MG63 (cell line): ENCODE measurements at regions not wholly inside any gene's neighbourhood (a gene's known extent, or its start where the extent isn't known, plus 50 kb on each side); places are given as distances from the start of the nearest gene placed in this dataset.
A peak's percentile ranks its signal among the peaks of the same experiment; 100 is the strongest.
"Not testable (repeated sequence)": the region's sequence is repeated elsewhere in the genome, so short reads cannot be mapped to it uniquely, and the experiment has no call there.

Source experiments
- DNase-seq: peaks from one replicate; pipeline ENCODE4 v3.0.0-alpha.2; 2020
- H3K27me3 ChIP-seq: fragments of 250-450 bp; sonication (Bioruptor Pico); 2 replicates; pipeline ENCODE4 v1.5.1; 2020; ENCODE audit warnings: mild to moderate bottlenecking, moderate library complexity
- H3K36me3 ChIP-seq: fragments of 250-450 bp; sonication (Bioruptor Pico); 2 replicates; pipeline ENCODE4 v1.5.1; 2020; ENCODE audit warnings: mild to moderate bottlenecking, moderate library complexity
- H3K4me3 ChIP-seq: fragments of 250-450 bp; sonication (Bioruptor Pico); 2 replicates; pipeline ENCODE4 v1.5.1; 2020; ENCODE audit warnings: mild to moderate bottlenecking, moderate library complexity
- H3K9me3 ChIP-seq: fragments of 250-450 bp; sonication (Bioruptor Pico); 2 replicates; pipeline ENCODE4 v1.5.1; 2020; ENCODE audit warnings: mild to moderate bottlenecking, moderate library complexity

DNA sequence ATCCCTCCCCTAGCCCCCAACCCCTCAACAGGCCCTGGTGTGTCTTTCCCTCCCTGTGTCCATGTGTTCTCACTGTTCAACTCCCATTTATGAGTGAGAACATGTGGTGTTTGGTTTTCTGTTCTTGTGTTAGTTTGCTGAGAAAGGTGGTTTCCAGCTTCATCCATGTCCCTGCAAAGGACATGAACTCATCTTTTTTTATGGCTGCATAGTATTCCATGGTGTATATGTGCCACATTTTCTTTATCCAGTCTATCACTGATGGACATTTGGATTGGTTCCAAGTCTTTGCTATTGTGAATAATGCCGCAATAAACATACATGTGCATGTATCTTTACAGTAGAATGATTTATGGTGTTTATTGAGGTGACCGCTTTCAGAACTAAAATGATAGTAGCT, 607.1 kb upstream of the SOX9 start:
- not testable (repeated sequence) for H3K4me3 ChIP-seq, DNase-seq, H3K36me3 ChIP-seq, H3K27me3 ChIP-seq, H3K9me3 ChIP-seq

DNA sequence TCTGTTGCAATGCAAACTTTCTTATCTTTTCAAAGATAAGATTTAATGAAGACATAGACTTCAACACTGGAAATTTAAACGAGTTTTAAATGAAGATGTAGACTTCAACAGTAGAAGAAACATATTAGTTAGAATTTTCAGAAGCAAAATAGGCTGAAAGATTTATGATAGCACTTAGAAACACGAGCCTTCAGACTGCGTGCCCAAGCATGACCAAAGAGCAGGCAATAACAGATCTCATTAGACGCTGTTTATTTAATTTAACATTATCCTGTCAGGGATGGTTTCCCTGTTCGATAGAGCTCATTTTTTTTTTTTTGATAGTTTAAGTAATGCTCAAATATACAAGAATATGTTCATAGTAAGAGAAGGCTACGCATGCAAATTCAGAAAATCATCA, 604.7 kb upstream of the SOX9 start:
- no peaks in the 10 kb centered on the region for H3K36me3 ChIP-seq
- H3K9me3 ChIP-seq, result no peaks in the 10 kb centered on the region
- DNase-seq, result no peak
- no peaks in the 10 kb centered on the region for H3K27me3 ChIP-seq
- no peak overlapping the region for H3K4me3 ChIP-seq

DNA sequence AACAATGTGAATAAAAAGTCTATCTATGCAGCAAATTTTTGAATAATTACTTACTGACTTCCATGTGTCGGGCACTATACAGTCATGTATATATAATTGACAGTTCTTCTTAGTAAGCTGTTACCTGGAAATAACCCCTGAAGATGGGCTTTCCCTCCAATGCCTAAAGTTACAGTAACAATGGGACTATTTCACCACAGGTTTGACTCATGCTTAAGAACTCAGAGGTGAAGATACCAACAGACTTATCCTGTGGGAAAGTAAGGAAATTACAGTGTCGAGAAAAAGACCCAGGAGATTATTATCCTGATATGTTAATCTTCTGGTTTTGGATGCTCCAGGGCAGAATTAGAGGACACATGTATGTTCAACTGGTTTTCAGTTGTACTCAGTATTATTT, 601.5 kb upstream of the SOX9 start:
- Histone ChIP-seq H3K36me3 (no peaks in the 10 kb centered on the region), H3K9me3 (no peaks in the 10 kb centered on the region), H3K27me3 (peaks cover 2% of the 10 kb centered on the region; the same call in 1 of the 2 replicates), H3K4me3 (no peak overlapping the region)
- DNase-seq, result no peak

DNA sequence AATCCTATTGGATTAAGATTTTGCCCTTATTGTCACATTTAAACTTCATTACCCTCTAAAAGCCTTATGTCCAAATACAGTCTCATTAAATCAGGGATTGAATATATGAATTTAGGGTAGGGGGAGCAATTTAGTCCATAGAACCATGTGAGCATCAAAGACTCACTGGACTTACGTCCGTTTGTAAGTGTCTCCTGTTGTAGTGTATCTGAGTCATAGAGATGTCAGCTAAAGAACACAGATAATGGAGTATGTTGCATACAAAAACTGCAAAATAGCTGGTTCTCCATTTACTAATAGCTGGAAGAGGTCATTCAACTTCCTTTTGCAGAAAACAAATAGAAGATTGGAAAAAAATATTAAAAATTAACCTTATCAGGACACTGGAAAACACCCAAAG, 599.1 kb upstream of the SOX9 start:
- DNase-seq, result no peak
- no peaks in the 10 kb centered on the region for H3K9me3 ChIP-seq
- H3K27me3 ChIP-seq, result peaks cover 2% of the 10 kb centered on the region; the same call in 1 of the 2 replicates
- no peaks in the 10 kb centered on the region for H3K36me3 ChIP-seq
- H3K4me3 ChIP-seq, result no peak overlapping the region

DNA sequence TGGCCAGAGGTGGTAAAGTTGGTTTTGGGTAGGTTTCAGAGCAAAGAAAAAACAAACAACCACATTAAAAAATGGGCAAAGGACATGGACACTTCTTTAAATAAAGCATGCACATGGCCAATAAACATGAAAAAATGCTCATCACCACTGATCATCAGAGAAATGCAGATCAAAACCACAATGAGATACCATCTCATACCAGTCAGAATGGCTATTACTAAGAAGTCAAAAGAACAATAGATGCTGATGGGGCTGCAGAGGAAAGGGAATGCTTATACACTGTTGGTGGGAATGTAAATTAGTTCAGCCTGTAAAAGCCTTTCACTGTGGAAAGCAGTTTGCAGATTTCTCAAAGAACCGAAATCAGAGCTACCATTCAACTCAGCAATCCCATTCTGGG, 598.4 kb upstream of the SOX9 start:
- no peak for DNase-seq
- no peaks in the 10 kb centered on the region for H3K9me3 ChIP-seq
- no peak overlapping the region for H3K4me3 ChIP-seq
- peaks cover 2% of the 10 kb centered on the region; the same call in 1 of the 2 replicates for H3K27me3 ChIP-seq
- H3K36me3 ChIP-seq, result no peaks in the 10 kb centered on the region

DNA sequence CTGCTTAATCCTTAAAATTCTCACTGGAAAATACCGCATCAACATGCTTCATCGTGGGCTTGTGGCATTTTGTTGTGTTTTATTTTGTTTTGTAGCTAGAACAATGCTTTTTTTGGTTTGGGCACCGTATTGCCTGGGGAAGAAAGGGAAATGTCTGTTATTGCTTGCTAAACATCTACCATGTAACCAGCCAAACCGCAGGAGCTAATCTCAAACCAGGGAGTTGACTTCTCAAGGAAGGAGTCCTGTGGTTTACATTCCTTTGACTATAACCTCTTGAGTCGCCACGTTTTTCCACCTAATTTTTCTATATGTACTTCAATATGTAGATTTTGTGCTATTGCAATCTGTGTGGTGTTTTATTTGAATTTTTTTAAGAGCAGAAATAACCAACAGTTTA, 593.5 kb upstream of the SOX9 start:
- H3K27me3 ChIP-seq, result peaks cover 14% of the 10 kb centered on the region
- peak; percentile 19 for DNase-seq
- no peaks in the 10 kb centered on the region for H3K9me3 ChIP-seq
- no peaks in the 10 kb centered on the region for H3K36me3 ChIP-seq
- H3K4me3 ChIP-seq, result no peak overlapping the region

DNA sequence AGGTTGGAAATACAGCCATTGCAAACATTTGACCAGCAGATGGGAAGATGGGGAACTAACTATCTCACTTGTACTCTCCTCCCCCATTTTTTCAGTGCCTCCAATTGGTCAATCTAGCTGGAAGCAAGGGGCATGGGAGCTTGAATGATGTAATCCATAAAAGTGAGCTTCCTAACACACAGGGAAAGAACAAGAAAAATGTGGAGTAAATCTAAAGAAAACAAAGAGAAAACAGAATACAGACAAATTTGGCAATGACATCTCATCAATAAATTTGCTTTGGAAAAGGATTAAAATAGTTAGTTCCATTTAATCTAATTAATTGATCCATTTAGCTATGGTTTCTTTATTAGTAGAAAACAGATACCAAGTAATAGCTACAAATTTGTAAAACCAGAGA, 592.6 kb upstream of the SOX9 start:
- H3K4me3 ChIP-seq, result no peak overlapping the region
- DNase-seq, result no peak
- H3K9me3 ChIP-seq, result no peaks in the 10 kb centered on the region
- no peaks in the 10 kb centered on the region for H3K36me3 ChIP-seq
- H3K27me3 ChIP-seq, result peaks cover 12% of the 10 kb centered on the region

DNA sequence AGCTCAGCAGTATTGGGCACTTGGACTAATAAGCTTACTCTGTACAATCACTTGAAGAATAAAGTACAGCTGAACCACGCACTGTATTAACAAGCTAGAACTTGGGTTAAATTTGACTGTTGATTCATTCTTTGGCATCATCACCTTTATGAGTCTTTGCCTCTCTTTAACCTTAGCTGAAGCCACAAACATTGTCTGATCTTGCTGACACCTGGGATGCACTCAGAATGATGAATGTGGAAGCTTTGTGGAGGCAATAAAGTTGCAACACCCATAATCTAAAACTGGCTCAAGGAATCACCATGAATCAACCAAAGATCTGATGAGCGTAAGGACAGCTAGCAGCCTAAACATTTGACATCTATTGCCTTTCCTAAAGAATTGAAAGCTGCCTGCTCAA, 590.6 kb upstream of the SOX9 start:
- no peak for DNase-seq
- H3K36me3 ChIP-seq, result no peaks in the 10 kb centered on the region
- no peak overlapping the region for H3K4me3 ChIP-seq
- H3K9me3 ChIP-seq, result no peaks in the 10 kb centered on the region
- peaks cover 12% of the 10 kb centered on the region for H3K27me3 ChIP-seq

DNA sequence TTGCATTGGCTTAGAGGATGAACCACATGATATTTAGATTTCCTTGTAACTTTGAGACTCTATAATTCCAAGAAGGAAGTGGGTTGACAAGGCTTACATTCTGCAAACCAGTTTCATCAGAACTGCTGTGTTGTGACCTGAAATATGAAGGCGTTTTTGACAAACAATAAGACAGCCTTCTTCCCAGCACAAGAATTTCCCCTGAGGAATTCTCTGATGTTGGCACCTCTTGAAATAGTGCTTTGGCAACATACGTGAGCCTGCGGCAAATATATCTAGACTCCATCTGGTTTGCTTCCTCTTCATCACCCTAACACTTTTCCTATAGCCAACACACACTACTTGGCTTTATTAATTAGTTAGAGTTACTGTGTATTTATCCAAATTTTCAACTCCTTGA, 585.5 kb upstream of the SOX9 start:
- Histone ChIP-seq H3K27me3 (no peaks in the 10 kb centered on the region), H3K9me3 (no peaks in the 10 kb centered on the region), H3K36me3 (no peaks in the 10 kb centered on the region), H3K4me3 (no peak overlapping the region)
- no peak for DNase-seq

DNA sequence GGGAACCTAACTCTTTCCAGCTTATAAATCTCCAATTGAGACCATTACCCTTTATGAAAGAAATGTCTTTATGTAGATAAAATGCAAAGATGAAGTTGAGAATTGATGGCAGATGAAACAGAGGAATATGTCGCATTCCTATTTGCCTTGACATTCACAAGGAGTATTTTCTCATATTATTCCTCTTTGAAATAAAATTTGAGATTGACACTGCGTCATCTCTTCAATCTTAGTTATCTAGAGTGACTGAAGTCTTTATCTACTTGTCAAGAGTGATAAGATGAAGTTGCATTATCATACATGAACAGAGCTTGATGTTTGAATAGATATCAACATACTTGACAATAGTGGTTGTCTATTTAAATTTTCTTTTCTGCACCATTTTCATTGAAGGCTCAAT, 574.4 kb upstream of the SOX9 start:
- Histone ChIP-seq H3K9me3 (no peaks in the 10 kb centered on the region), H3K4me3 (no peak overlapping the region), H3K27me3 (peaks cover 3% of the 10 kb centered on the region; the same call in 1 of the 2 replicates), H3K36me3 (no peaks in the 10 kb centered on the region)
- no peak for DNase-seq

DNA sequence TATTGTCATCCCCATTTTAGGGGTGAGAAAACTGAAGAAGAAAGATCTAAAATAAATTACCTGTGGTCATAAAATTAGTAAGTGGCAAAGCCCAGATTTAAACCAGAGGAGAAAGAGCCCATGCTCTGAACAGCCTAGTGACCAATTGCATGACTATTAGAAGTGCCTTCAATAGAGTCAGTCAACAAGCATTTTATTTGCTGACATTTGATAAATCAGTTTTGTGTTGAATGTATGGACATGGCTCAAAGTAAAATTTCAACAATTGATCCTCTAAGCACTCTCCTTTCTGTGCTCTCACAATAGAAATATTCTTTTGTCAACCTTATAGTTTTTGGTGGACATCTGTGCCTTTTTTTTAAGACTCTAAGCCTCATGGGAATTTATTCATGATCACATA, 572.9 kb upstream of the SOX9 start:
- DNase-seq, result no peak
- Histone ChIP-seq H3K36me3 (no peaks in the 10 kb centered on the region), H3K27me3 (peaks cover 3% of the 10 kb centered on the region; the same call in 1 of the 2 replicates), H3K9me3 (no peaks in the 10 kb centered on the region), H3K4me3 (no peak overlapping the region)

DNA sequence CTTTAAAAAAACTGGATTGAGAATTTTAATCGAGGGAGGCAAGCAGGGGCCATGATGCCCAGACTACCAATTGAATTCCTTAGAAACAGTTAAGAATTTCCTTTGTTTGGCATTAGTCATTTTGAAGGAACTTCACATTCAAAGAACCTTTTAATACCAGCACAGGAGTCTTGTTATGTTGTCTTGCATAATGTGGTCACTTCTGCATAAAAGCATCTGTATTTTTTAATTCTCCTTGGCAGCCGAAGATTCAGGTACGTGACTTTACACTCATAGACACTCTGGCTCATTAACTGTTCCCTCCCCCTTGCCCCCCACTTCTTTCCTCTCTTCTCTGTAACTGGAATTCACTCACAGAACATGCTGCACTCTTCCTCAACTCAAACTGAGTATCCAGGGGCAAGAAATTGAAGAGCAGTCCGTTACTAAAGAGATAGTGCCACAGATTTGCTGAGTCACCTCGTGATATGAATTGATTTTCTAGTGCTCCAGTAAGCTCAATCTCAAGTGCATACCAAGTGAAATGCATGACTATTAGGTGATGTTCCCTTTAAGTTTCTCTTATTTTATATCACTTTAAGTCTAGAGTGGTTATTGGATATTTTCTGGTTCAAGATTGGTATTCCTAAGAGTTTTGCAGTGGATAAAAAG, 572.2 kb upstream of the SOX9 start:
- Histone ChIP-seq H3K9me3 (no peaks in the 10 kb centered on the region), H3K27me3 (peaks cover 3% of the 10 kb centered on the region; the same call in 1 of the 2 replicates), H3K4me3 (no peak overlapping the region), H3K36me3 (no peaks in the 10 kb centered on the region)
- no peak for DNase-seq

DNA sequence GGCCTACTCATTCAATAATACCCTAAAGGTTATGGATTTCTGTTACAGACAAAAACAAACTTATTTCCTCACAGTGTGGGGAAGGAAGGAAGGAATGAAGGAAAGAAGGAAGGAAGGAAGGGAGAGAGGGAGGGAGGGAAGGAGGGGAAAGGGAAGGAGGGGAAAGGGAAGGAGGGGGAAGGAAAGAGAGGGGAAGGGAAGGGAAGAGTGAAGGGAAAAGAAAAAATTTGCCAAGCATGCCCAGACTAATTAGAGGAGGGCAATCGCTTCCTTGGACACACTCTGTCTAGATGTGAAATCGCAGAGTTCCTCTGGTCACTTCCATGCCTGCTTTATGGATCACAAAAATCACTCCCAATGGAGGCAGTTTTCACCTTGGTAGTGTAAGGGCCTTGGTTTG, 570.1 kb upstream of the SOX9 start:
- H3K27me3 ChIP-seq, result 0 out of 2 replicates have a peak, but pooled peaks cover 3% of the 10 kb centered on the region
- H3K36me3 ChIP-seq, result no peaks in the 10 kb centered on the region
- no peak for DNase-seq
- no peak overlapping the region for H3K4me3 ChIP-seq
- H3K9me3 ChIP-seq, result no peaks in the 10 kb centered on the region

DNA sequence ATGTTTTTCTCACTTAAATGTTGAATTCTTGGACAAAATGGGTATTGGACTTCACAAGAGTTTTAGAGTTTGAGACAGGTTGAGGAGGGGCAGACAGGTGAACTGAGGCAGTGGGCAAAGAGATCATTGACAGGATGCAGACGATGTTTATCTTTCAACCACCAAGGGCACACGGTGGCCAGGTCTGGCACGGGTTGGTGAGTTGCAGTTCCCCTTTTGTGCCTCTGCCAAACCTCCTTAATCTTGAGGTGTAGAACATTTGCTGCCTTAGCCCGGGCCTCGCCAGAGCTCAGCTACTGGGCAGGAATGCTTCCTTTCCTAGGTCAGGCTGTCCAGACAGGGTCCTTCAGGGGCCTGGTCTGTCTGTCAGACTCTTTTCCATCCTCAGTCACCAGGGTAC, 567.4 kb upstream of the SOX9 start:
- Histone ChIP-seq H3K4me3 (no peak overlapping the region), H3K9me3 (no peaks in the 10 kb centered on the region), H3K36me3 (no peaks in the 10 kb centered on the region), H3K27me3 (no peaks in the 10 kb centered on the region)
- no peak for DNase-seq

DNA sequence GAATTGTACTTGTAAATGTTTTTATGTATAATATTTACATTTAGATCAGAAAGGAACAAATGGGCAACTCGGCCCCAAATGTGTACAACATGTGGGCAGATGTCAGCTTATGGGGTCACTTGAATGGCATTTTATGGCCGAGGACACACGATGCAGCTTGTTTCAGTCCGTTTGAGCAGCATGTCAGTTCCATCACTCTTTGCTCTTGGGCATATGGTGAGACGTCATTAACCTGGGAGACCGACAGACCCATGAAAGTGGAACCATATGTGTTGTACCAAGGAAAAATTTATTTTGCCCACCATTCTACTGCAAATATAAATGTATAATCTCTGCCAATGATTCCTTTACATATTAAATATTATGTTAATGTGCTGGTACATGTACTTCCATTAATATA, 561.9 kb upstream of the SOX9 start:
- Histone ChIP-seq H3K9me3 (no peaks in the 10 kb centered on the region), H3K27me3 (no peaks in the 10 kb centered on the region), H3K36me3 (no peaks in the 10 kb centered on the region), H3K4me3 (no peak overlapping the region)
- no peak for DNase-seq

DNA sequence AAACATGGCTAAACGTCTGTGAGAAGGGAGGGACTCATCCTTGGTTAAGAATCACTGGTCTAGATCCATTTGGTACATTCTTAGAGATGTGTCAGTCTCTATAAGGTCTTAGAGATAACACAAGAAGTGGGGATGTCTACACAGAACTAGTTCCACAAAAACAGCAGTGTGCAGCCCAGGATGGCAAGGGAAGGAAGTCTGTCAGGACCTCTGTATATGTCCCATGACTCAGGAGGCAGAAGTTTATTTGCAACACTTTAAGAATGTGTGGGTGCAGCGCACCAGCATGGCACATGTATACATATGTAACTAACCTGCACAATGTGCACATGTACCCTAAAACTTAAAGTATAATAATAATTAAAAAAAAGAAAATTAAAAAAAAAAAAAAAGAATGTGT, 548.5 kb upstream of the SOX9 start:
- no peaks in the 10 kb centered on the region for H3K27me3 ChIP-seq
- H3K4me3 ChIP-seq, result no peak overlapping the region
- no peaks in the 10 kb centered on the region for H3K9me3 ChIP-seq
- no peaks in the 10 kb centered on the region for H3K36me3 ChIP-seq
- DNase-seq, result no peak

DNA sequence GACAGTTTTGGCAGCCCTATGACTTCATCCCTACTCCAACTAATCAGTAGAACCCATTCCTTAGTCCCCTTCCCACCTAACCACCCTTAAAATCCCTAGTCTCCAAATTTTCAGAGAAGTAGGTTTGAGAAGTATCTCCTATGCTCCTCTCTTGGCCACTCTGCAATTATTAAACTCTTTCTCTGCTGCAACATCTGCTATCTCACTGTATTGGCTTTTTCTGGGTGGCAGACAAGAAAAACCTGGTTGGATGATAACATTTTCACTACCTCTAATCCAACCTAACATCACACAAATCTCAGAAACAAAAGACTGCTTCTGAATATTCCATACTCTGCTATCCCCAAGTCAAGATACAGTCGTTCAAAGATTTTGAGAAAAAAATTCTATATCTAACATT, 542.4 kb upstream of the SOX9 start:
- Histone ChIP-seq H3K36me3 (no peaks in the 10 kb centered on the region), H3K27me3 (no peaks in the 10 kb centered on the region), H3K4me3 (no peak overlapping the region), H3K9me3 (no peaks in the 10 kb centered on the region)
- DNase-seq, result no peak

DNA sequence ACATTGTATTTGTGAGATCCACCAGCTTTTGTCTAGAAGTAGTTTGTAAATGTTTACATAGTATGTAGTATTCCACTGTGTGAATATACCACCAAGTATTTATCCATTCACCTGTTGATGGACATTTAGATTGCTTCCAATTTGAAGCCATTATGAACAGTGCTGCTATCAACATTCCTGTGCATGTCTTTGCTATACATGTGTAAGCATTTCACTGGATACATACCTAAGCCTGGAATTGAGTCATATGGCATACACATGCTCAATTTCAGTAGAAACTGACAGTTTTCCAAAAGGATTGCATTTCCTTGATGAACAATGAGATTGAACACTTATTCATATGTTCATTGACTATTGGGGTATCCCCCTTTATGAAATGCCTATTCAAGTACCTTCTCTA, 540.6 kb upstream of the SOX9 start:
- Histone ChIP-seq H3K9me3 (no peaks in the 10 kb centered on the region), H3K36me3 (no peaks in the 10 kb centered on the region)
- no peak for DNase-seq

DNA sequence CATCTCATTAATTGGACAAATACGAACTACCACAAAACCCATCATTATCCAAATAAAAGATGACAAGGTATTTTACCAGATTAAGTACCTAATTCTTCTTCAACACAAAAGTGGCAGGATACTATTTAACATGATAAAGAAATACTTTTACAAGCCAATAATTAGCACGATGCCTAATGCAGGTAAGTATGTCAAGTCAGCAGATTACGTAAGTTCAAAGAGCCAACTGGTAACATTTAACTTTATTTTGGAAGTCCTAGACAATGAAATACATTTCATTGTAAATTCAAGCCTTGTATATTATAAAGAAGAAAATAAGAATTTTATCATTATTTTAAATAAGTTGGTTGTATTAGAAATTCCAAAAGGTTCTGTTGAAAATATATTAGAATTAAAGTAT, 535.3 kb upstream of the SOX9 start:
- Histone ChIP-seq H3K27me3 (no peaks in the 10 kb centered on the region), H3K36me3 (no peaks in the 10 kb centered on the region), H3K9me3 (no peaks in the 10 kb centered on the region), H3K4me3 (no peak overlapping the region)
- no peak for DNase-seq

More for the DNA sequence above, 540.6 kb upstream of the SOX9 start:
- Histone ChIP-seq H3K27me3 (no peaks in the 10 kb centered on the region), H3K4me3 (no peak overlapping the region)
